HUDEP-2 (cell line): ENCODE measurements at regions not wholly inside any gene's neighbourhood (a gene's known extent, or its start where the extent isn't known, plus 50 kb on each side); places are given as distances from the start of the nearest gene placed in this dataset.

Source experiments
- DNase-seq, 76 experiments: peaks; one replicate each; lab custom pipeline; 2025; ENCODE audit not compliant: unreplicated experiment in 76 of 76; lab: John Stamatoyannopoulos, UW

DNA sequence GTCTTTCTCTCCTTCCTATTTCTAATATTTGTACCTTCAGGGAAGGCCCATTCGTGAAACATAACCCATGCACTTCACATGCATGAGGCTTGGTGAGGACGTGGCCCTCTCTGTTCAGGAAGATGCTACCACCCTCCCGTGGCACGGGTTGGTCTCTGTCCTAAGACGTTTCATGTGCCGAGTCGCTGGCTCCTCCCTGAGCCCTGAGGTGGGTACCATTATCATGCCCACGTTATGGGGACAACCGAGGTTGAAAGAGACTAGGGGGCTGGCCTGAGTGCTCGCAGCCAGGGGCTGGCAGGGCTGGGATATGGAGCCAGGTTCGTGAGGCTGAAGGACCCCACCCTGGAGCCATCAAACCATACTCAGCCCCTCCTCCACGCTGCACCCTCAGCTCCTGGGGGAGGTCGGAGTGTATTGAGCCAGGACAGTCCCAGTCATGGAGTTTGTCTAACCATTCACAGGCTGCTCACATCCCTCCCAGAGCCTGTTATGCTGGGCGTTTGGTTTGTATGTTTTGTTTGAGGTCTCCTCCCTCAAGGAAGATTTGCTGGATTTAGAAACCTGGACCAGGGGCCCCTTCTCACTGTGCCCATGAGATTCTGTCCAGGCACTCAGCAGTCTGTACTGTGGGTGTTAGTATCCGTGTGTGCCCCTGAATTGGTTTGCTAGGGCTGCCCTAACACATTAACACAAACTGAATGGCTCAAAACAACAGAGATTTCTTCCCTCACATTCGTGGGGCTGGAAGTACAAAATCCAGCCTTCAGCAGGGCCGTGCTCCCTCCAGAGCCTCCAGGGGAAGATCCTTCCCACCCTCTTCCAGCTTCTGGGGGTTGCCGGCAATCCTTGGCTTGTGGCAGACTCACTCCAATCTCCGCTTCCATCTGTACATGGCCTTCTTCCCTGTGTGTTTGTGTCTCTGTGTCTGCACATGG is 88.3 kb downstream of the ANKRD60 start:
- DNase-seq: no peak

- no peak for DNase-seq
Observed at GRCh38 chr20:58138395-58138794, 90.1 kb downstream of the ANKRD60 start.

DNA sequence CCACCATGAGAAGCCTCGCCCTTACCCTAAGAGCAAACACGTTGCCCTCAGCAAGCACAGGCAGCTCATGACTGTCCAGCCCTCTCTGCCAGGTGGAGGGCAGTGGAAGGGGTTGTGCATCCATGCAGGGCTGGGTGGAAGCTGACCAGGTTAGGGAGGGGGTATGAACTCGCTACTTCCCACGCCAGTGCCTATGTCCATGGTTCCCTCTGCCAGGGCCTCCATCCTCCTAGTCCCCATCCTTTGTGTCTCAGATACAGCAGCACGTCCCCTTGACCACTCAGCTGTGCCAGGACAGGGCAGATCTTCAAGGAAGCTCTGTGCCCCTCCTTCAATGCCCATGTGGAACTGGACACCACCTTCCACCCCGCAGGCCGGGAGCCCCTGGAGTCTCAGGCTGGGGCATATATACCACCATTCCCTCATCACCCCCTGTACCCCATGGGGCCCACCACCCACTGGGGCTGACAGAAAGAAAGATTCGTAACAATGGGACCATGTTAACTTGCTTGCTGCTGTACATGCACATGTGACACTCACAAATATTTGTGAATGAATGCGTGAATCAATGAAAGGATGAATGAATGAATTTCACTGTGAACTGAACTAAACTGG is 90.7 kb downstream of the ANKRD60 start:
- no peak for DNase-seq

DNA sequence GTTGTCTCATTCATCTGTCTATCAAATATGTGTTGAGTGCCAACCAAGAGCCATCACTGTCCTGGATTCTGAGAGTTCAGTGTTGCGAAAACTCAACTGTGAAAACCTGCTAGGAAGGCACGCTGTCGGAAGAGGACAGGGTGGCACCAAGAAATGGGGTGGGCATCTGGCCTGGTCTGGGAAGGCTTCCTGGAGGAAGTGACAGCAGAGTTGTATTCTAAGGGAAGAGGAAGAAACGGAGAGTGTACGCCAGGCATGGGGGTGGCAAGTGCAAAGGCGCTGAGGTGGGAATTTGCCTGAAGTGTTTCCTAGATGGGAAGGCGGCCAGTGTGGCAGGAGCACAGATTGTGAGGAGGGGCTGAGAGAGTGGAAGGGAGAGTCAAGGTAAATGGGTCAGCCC is 91.2 kb downstream of the ANKRD60 start:
- DNase-seq: no peak

DNA sequence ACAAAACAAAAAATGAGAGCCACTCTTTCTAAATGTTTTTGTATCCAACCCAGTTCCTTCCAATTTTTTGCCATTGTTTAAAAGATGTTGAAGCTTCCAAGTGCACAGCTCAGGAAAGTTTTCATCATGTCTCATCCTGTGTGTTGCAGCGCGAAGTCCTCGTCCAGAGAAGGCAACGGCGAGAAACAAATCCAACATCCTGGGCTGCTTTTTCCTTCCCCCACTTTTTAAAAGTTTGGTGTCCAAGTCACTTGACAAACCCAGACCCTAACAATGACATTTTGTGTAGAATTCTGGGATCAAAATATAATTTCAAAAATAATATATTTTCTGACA is 92.3 kb downstream of the ANKRD60 start:
- no peak for DNase-seq

GRCh38 chr20:58135441-58136148 is 92.9 kb downstream of the ANKRD60 start:
- DNase-seq: no peak

GRCh38 chr20:58133020-58133808 is 95.2 kb downstream of the ANKRD60 start:
- DNase-seq: no peak

- no peak for DNase-seq
Observed at GRCh38 chr20:58131551-58132142, 96.8 kb downstream of the ANKRD60 start.

GRCh38 chr20:58131151-58131550 is 97.3 kb downstream of the ANKRD60 start:
- no peak for DNase-seq

GRCh38 chr20:58130581-58130980 is 97.9 kb downstream of the ANKRD60 start:
- DNase-seq: no peak

GRCh38 chr20:58130156-58130555 is 98.3 kb downstream of the ANKRD60 start:
- no peak for DNase-seq

GRCh38 chr20:58129721-58130151 is 98.7 kb downstream of the ANKRD60 start:
- DNase-seq: no peak

GRCh38 chr20:58128635-58129625 is 99.5 kb downstream of the ANKRD60 start:
- no peak for DNase-seq

GRCh38 chr20:58127701-58128111 is 100.7 kb downstream of the ANKRD60 start:
- no peak for DNase-seq

DNA sequence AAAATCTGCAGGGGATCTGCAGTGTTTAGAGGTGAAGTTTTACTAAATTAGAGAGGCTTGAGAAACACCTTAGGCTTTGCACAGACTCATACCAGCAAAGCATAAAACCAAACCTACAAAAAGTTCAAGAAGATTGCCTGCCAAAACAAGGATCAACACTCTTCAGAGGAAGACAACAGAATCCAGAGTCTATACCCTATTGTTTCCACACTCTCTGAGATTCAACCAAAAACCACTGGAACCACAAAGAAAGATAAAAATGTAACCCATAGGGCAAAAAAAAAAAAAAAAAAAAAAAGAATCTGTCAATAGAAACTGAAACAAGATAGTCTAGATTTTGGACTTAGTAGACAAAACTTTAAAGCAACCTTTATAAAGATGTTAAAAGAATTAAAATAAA is 102.7 kb downstream of the ANKRD60 start:
- no peak for DNase-seq

- no peak for DNase-seq
Observed at GRCh38 chr20:58117944-58118343, 110.5 kb downstream of the ANKRD60 start.

- no peak for DNase-seq
Observed at GRCh38 chr20:58116505-58116904, 111.9 kb downstream of the ANKRD60 start.

- DNase-seq: no peak
Observed at GRCh38 chr20:58113716-58114115, 114.7 kb downstream of the ANKRD60 start.
